ENCODE measurements at regions not wholly inside any gene's neighbourhood (a gene's known extent, or its start where the extent isn't known, plus 50 kb on each side); places are given as distances from the start of the nearest gene placed in this dataset.

DNA sequence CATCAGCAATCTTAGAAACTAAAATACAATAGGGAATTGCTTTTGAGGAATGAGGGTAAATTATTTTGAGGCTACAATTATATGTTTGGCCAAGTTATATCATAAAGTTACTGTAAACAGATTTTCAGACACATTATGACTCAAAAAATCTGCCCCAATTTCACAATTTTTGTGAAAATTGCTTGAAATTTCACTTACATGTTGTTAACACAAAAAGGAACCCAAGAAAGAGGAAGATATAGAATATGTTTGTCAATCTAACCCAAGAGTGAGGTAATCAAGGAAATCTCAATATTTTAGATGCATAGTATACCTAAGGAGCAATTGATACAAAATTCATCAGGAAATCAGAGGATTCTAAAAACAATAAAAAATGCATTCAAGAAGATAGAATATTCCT, 73.9 kb upstream of the FNDC3A start:
- TF ChIP-seq POLR2A (IDR thresholded peaks at IDR 0.05; ENCODE audit: low read depth, low read length) = no peak
- no peak for TF ChIP-seq TAF1 (IDR thresholded peaks at IDR 0.05; ENCODE audit: borderline replicate concordance, low read depth, low read length)
- no peak for TF ChIP-seq POLR2AphosphoS5 (IDR thresholded peaks at IDR 0.05; ENCODE audit: low read depth, low read length)
- DNase-seq (ENCODE audit: insufficient read length) (no peak), FAIRE-seq (no peak)

- TF ChIP-seq POLR2A (IDR thresholded peaks at IDR 0.05; ENCODE audit: low read depth, low read length) = no peak
- TF ChIP-seq POLR2AphosphoS5 (IDR thresholded peaks at IDR 0.05; ENCODE audit: low read depth, low read length) = no peak
- no peak for TF ChIP-seq TAF1 (IDR thresholded peaks at IDR 0.05; ENCODE audit: borderline replicate concordance, low read depth, low read length)
- FAIRE-seq (no peak), DNase-seq (ENCODE audit: insufficient read length) (no peak)
Observed at GRCh38 chr13:48902368-48902767, 73.3 kb upstream of the FNDC3A start.

DNA sequence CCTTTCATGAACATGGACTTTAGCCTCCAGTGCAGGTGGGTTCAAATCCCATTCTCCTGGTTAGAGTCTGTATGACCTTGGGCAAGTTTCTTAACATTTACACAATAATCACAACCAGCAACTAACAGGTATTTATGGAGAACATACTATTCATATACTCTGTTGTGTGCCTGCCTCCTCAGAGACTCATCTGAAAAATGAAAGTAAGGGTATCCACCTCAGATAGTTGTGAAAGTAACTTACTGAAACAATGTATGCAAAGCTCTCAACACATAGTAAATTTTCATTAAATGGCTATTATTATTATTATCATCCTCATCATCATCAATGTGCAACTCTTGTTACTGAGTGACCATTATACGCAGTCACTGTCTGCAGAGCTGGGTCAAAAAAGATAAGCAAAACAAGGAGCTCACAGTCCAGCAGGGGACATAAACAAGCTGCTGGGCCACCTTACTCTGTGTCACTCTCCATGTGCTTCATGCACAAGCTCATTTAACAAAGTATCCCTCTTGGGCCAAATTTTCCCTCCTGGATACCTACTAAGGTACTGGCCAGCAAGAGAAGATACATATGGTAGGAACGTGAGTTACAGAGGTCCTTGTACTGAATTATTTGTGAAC, 70.9 kb upstream of the FNDC3A start:
- FAIRE-seq = no peak
- TF ChIP-seq POLR2AphosphoS5 (IDR thresholded peaks at IDR 0.05; ENCODE audit: low read depth, low read length) (no peak), POLR2A (IDR thresholded peaks at IDR 0.05; ENCODE audit: low read depth, low read length) (no peak), TAF1 (IDR thresholded peaks at IDR 0.05; ENCODE audit: borderline replicate concordance, low read depth, low read length) (no peak)
- no peak for DNase-seq (ENCODE audit: insufficient read length)

GRCh38 chr13:48906200-48906599, 69.5 kb upstream of the FNDC3A start:
- FAIRE-seq = no peak
- DNase-seq (ENCODE audit: insufficient read length) = no peak
- TF ChIP-seq TAF1 (IDR thresholded peaks at IDR 0.05; ENCODE audit: borderline replicate concordance, low read depth, low read length) (no peak), POLR2A (IDR thresholded peaks at IDR 0.05; ENCODE audit: low read depth, low read length) (no peak), POLR2AphosphoS5 (IDR thresholded peaks at IDR 0.05; ENCODE audit: low read depth, low read length) (no peak)

DNA sequence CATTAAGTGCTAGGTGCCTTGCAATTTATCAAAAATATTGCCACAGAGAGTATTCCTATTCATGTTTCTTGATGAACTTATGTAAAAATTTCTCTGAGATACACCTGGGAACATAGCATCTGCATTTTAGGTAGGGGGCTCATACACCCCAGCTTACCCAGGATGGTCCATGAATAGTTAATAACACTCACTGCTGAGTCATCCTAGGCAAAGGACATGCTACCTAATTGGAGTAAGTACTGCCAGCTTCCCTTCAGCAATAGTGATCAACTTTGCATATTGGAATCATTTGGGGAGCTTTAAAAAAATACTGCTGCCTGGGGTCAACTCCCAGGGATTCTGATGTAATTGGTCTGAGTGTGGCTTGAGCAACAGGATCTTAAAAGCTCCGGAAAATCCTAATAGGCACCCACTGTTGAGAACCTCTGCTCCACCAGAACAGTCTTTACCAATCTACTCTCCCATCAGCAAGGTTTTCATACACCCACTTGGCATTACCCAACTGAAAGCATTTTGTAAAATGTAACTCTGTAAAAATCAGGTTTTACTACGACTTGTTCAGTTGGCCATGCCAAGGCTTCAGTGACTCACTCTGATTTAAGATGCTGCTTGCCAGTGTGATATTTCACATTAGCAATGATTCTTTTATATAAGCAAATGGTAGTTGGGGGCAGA, 67.2 kb upstream of the FNDC3A start:
- no peak for FAIRE-seq
- DNase-seq (ENCODE audit: insufficient read length) = no peak
- no peak for TF ChIP-seq POLR2AphosphoS5 (IDR thresholded peaks at IDR 0.05; ENCODE audit: low read depth, low read length)
- TF ChIP-seq TAF1 (IDR thresholded peaks at IDR 0.05; ENCODE audit: borderline replicate concordance, low read depth, low read length) = no peak
- TF ChIP-seq POLR2A (IDR thresholded peaks at IDR 0.05; ENCODE audit: low read depth, low read length) = no peak

DNA sequence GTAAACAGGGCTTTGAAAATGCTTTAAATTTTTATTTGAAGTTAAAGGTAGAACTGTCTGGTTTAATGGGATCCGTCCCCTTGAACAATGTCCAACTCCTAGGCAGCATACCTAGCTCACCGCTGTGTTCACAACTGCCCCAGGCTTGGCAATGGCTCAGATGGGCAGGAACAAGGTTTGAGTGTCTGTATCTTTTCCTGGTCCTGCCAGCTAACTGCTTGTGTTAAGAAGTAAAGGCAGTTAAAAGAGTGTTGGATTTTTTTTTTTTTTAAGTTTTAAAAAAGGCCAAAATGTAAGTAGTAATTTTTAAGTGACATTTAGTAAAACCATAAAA, 66.7 kb upstream of the FNDC3A start:
- no peak for FAIRE-seq
- no peak for DNase-seq (ENCODE audit: insufficient read length)

DNA sequence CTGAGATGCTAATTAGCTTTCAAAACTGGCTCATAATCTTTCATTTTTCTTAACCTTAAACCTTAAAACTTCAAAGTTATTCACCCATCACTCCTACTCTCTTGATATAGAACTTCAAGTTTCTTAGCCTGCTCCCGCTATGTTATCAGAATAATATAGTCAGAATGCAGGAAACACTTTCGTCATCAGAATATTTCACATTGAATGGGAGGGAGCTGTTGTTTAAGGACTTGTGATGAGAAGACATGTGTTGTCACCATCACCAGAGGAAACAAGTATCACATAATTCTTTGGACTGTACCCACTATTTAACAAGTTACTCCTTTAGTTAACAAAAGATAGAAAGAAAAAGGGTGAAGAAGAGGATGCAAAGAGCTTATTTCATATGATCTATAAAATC, 65.0 kb upstream of the FNDC3A start:
- DNase-seq (ENCODE audit: insufficient read length) = no peak
- no peak for FAIRE-seq

More for the DNA sequence above, 66.7 kb upstream of the FNDC3A start:
- TF ChIP-seq POLR2AphosphoS5 (IDR thresholded peaks at IDR 0.05; ENCODE audit: low read depth, low read length) (no peak), TAF1 (IDR thresholded peaks at IDR 0.05; ENCODE audit: borderline replicate concordance, low read depth, low read length) (no peak), POLR2A (IDR thresholded peaks at IDR 0.05; ENCODE audit: low read depth, low read length) (no peak)

DNA sequence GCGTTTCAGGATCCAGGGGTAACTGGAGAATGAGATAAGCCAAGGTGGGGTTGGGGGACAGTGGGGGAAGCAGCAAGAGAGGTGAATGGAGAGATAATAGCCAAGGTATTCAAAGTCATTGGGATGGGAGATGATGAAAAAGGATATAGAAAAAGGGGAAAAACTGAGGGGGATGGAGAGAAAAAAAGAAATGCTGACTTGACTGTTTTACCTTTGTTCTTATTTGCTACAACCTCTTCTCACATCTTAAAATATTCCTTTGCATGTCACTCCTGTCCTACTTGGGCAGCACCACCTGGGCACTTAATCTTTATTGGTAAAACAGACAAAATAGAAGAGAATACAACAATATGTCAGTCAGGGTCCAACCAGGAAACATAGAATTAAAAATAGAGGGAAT, 56.0 kb upstream of the FNDC3A start:
- TF ChIP-seq TAF1 (IDR thresholded peaks at IDR 0.05; ENCODE audit: borderline replicate concordance, low read depth, low read length) = no peak
- no peak for TF ChIP-seq POLR2A (IDR thresholded peaks at IDR 0.05; ENCODE audit: low read depth, low read length)
- no peak for TF ChIP-seq POLR2AphosphoS5 (IDR thresholded peaks at IDR 0.05; ENCODE audit: low read depth, low read length)
- DNase-seq (ENCODE audit: insufficient read length) (no peak), FAIRE-seq (no peak)

More for the DNA sequence above, 65.0 kb upstream of the FNDC3A start:
- TF ChIP-seq POLR2A (IDR thresholded peaks at IDR 0.05; ENCODE audit: low read depth, low read length) (no peak), POLR2AphosphoS5 (IDR thresholded peaks at IDR 0.05; ENCODE audit: low read depth, low read length) (no peak), TAF1 (IDR thresholded peaks at IDR 0.05; ENCODE audit: borderline replicate concordance, low read depth, low read length) (no peak)

DNA sequence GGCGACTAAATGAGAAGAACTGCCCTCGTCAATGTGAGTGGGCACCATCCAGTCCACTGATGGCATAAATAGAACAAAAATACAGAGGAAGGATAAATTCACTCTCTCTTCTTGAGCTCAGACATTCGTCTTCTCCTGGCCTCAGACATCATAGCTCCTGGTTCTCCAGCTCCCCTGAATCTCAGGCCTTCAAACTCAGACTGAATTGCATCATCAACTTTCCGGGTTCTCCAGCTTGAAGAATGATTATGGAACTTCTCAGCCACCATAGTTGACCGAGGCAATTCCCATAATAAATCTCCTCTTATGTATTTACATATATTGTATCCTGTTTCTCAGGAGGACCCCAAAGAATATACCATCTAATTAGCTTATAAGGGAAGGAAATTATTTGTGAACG, 55.0 kb upstream of the FNDC3A start:
- no peak for TF ChIP-seq POLR2A (IDR thresholded peaks at IDR 0.05; ENCODE audit: low read depth, low read length)
- no peak for TF ChIP-seq TAF1 (IDR thresholded peaks at IDR 0.05; ENCODE audit: borderline replicate concordance, low read depth, low read length)
- no peak for TF ChIP-seq POLR2AphosphoS5 (IDR thresholded peaks at IDR 0.05; ENCODE audit: low read depth, low read length)
- DNase-seq (ENCODE audit: insufficient read length) = no peak
- FAIRE-seq = no peak

DNA sequence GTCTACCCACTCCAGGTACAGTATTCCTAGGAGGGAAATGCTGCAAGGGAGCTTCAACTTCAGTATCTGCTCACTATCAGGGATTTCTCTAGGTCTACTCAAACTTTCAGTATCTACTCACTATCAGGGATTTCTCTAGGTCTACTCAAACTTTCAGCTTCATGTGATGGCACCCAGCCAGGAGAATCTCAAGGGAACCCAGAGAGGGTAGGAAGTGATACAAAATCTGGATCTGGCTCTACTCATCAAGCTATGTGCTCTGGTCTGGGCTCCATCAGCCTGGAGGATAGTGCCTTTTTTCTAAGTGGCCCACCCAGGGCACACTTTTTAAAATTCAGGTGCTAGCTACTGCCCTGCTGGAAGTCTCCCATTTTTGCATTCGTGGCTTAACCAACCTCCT, 52.3 kb upstream of the FNDC3A start:
- no peak for FAIRE-seq
- DNase-seq (ENCODE audit: insufficient read length) = no peak
- TF ChIP-seq POLR2AphosphoS5 (IDR thresholded peaks at IDR 0.05; ENCODE audit: low read depth, low read length) (no peak), POLR2A (IDR thresholded peaks at IDR 0.05; ENCODE audit: low read depth, low read length) (no peak), TAF1 (IDR thresholded peaks at IDR 0.05; ENCODE audit: borderline replicate concordance, low read depth, low read length) (no peak)

- FAIRE-seq = no peak
- TF ChIP-seq POLR2AphosphoS5 (IDR thresholded peaks at IDR 0.05; ENCODE audit: low read depth, low read length) (no peak), TAF1 (IDR thresholded peaks at IDR 0.05; ENCODE audit: borderline replicate concordance, low read depth, low read length) (no peak), POLR2A (IDR thresholded peaks at IDR 0.05; ENCODE audit: low read depth, low read length) (no peak)
Observed at GRCh38 chr13:48925001-48925400, 50.7 kb upstream of the FNDC3A start.

More at GRCh38 chr13:48925001-48925400, 50.7 kb upstream of the FNDC3A start:
- DNase-seq (ENCODE audit: insufficient read length) = no peak
